HL-60 (cell line): ENCODE measurements at regions not wholly inside any gene's neighbourhood (a gene's known extent, or its start where the extent isn't known, plus 50 kb on each side); places are given as distances from the start of the nearest gene placed in this dataset.
"Not testable (repeated sequence)": the region's sequence is repeated elsewhere in the genome, so short reads cannot be mapped to it uniquely, and the experiment has no call there.

Source experiments
- DNase-seq, 2 experiments: peaks; one replicate each; pipeline ENCODE4 v3.0.0-alpha.2; 2010 to 2020; ENCODE audit warnings: low read depth in 1 of 2, low spot score in 1 of 2
- H3K27ac ChIP-seq: fragments of 250-450 bp; sonication (Bioruptor Pico); replicated peaks from 2 replicates; pipeline ENCODE4 v1.5.1; 2020; ENCODE audit warnings: mild to moderate bottlenecking, moderate library complexity
- H3K27me3 ChIP-seq: fragments of 250-450 bp; sonication (Bioruptor Pico); 2 replicates; pipeline ENCODE4 v1.5.1; 2021; ENCODE audit warnings: mild to moderate bottlenecking, moderate library complexity; ENCODE audit not compliant: insufficient read depth, poor library complexity, severe bottlenecking
- H3K4me3 ChIP-seq: replicated peaks from 2 replicates; pipeline ENCODE4 v1.5.1; 2011; ENCODE audit warnings: mild to moderate bottlenecking, control low read depth, low read length; ENCODE audit not compliant: insufficient read depth
- CTCF ChIP-seq: IDR thresholded peaks from one replicate; pipeline ENCODE4 v1.5.1; 2011; ENCODE audit warnings: low read length, control low read depth, inconsistent platforms; ENCODE audit not compliant: insufficient read depth
- GABPA ChIP-seq: IDR thresholded peaks from 2 replicates; pipeline ENCODE4 v1.6.1; 2012; ENCODE audit warnings: low read depth
- POLR2AphosphoS5 ChIP-seq: IDR thresholded peaks from 2 replicates; pipeline ENCODE4 v1.6.1; 2012; ENCODE audit warnings: low read depth
- REST ChIP-seq: IDR thresholded peaks from 2 replicates; pipeline ENCODE4 v1.6.1; 2012; ENCODE audit warnings: low read depth; ENCODE audit not compliant: insufficient replicate concordance
- SPI1 ChIP-seq: IDR thresholded peaks from 2 replicates; pipeline ENCODE4 v1.6.1; 2012; ENCODE audit warnings: low read depth, mild to moderate bottlenecking, borderline replicate concordance

- Histone ChIP-seq H3K27me3 (no peaks in the 10 kb centered on the region), H3K27ac (no peak overlapping the region), H3K4me3 (no peak overlapping the region)
- DNase-seq: no peak
- TF ChIP-seq CTCF (no peak), REST (no peak), SPI1 (no peak), POLR2AphosphoS5 (no peak), GABPA (no peak)
These were observed 131.3 kb downstream of the LPIN1 start for GRCh38 chr2:11877764-11878163.

- DNase-seq, H3K4me3 ChIP-seq, H3K27me3 ChIP-seq, H3K27ac ChIP-seq: not testable (repeated sequence)
These were observed 138.8 kb downstream of the LPIN1 start for GRCh38 chr2:11885253-11885652.

GRCh38 chr2:11886899-11887298 lies 140.5 kb downstream of the LPIN1 start:
- not testable (repeated sequence) for DNase-seq, H3K27me3 ChIP-seq, H3K27ac ChIP-seq, H3K4me3 ChIP-seq

- Histone ChIP-seq H3K27me3 (no peaks in the 10 kb centered on the region), H3K27ac (no peak overlapping the region), H3K4me3 (no peak overlapping the region)
- no peak for TF ChIP-seq GABPA
- no peak for TF ChIP-seq REST
- no peak for TF ChIP-seq POLR2AphosphoS5
- TF ChIP-seq SPI1: no peak
- no peak for TF ChIP-seq CTCF
- DNase-seq: no peak
These were observed 142.8 kb downstream of the LPIN1 start for GRCh38 chr2:11889101-11889850.

- TF ChIP-seq CTCF: no peak
- TF ChIP-seq POLR2AphosphoS5: no peak
- no peak for TF ChIP-seq GABPA
- no peak for TF ChIP-seq REST
- no peak for TF ChIP-seq SPI1
- H3K4me3 ChIP-seq: no peak overlapping the region
These were observed 143.4 kb downstream of the LPIN1 start for GRCh38 chr2:11889854-11890253.

More at GRCh38 chr2:11889854-11890253, 143.4 kb downstream of the LPIN1 start:
- no peak for DNase-seq
- Histone ChIP-seq H3K27ac (no peak overlapping the region), H3K27me3 (no peaks in the 10 kb centered on the region)
